Transverse colon (tissue), 4 donors: ENCODE measurements at regions not wholly inside any gene's neighbourhood (a gene's known extent, or its start where the extent isn't known, plus 50 kb on each side); places are given as distances from the start of the nearest gene placed in this dataset.

Experiments used
- DNase-seq: peaks from one replicate; pipeline ENCODE4 v3.0.0-alpha.2; 2019
- H3K27ac ChIP-seq, 4 donors: fragments of 200-600 bp; sonication (generic); 2 replicates each; pipeline ENCODE4 v1.5.1; 2016 to 2018; ENCODE audit warnings: inconsistent platforms in 4 of 4
- H3K27me3 ChIP-seq: fragments of 200-600 bp; sonication (generic); 2 replicates; pipeline ENCODE4 v1.5.1; 2017; ENCODE audit warnings: inconsistent platforms
- H3K36me3 ChIP-seq, 4 donors: fragments of 200-600 bp; sonication (generic); 2 replicates each; pipeline ENCODE4 v1.5.1; 2017 to 2019; ENCODE audit warnings: inconsistent platforms in 4 of 4
- H3K4me1 ChIP-seq, 4 donors: fragments of 200-600 bp; sonication (generic); 2 replicates each; pipeline ENCODE4 v1.5.1; 2017 to 2020; ENCODE audit warnings: inconsistent platforms in 4 of 4
- H3K4me3 ChIP-seq, 4 donors: fragments of 200-600 bp; sonication (generic); 1 replicate in 1 of 4; 2 replicates in 3 of 4; pipeline versions ENCODE4 v1.5.1 to v1.6.1; 2017 to 2019; ENCODE audit warnings: inconsistent platforms in 4 of 4
- H3K9me3 ChIP-seq, 2 donors: fragments of 200-600 bp; sonication (generic); 2 replicates each; pipeline ENCODE4 v1.5.1; 2017 to 2019; ENCODE audit warnings: inconsistent platforms in 2 of 2
- CTCF ChIP-seq, 5 experiments: fragments of 200-600 bp in 3 of 5; fragments of 450-650 bp in 2 of 5; sonication (generic) in 3 of 5; IDR thresholded peaks; 1 replicate in 2 of 5; 2 replicates in 3 of 5; pipeline ENCODE4 v1.5.1; 2016 to 2017; ENCODE audit warnings: antibody characterized with exemption in 5 of 5, inconsistent platforms in 3 of 5, mild to moderate bottlenecking in 2 of 5, moderate library complexity in 1 of 5
- EP300 ChIP-seq: sonication (generic); formaldehyde crosslinking; IDR thresholded peaks from one replicate; pipeline ENCODE4 v1.6.1; 2017; ENCODE audit warnings: antibody characterized with exemption, low read depth
- POLR2A ChIP-seq: fragments of 450-650 bp; IDR thresholded peaks from one replicate; pipeline ENCODE4 v1.6.1; 2016; ENCODE audit warnings: antibody characterized with exemption, mild to moderate bottlenecking, moderate library complexity
- POLR2AphosphoS5 ChIP-seq, 3 donors: sonication (generic); formaldehyde crosslinking; IDR thresholded peaks; one replicate each; pipeline ENCODE4 v1.6.1; 2016; ENCODE audit warnings: antibody characterized with exemption in 3 of 3
- WGBS, 2 donors: methylation state at CpG; one replicate each; pipeline ENCODE4 v1.1.5; 2018; ENCODE audit warnings: low coverage in 1 of 2; 5-methylcytosine and 5-hydroxymethylcytosine counted together
- in situ Hi-C, 4 donors: fragments of 200-750 bp; cut with MboI; loops; one replicate each; pipeline versions ENCODE4 v1.15.0 to v1.15.1; 2017; ENCODE audit warnings: low sequenced_read_pairs in 3 of 4, low pct_ligation_motif_present in 1 of 4, low pct_unique_long_range_greater_than_20kb in 1 of 4
- intact Hi-C: fragments of 100-400 bp; cut with DNase I; formaldehyde crosslinking; loops from one replicate; pipeline ENCODE4 v1.15.1; 2023; ENCODE audit warnings: low total_unique reads

- TF ChIP-seq CTCF (IDR thresholded peaks at IDR 0.05) = no peak
- TF ChIP-seq POLR2AphosphoS5 (IDR thresholded peaks at IDR 0.05) = no peak
- TF ChIP-seq EP300 = no peak
- in situ Hi-C loops = no loop called here
Observed at GRCh38 chr14:45362505-45362904, 109.5 kb upstream of the MIS18BP1 start.

GRCh38 chr14:45361727-45362126 is 108.7 kb upstream of the MIS18BP1 start:
- TF ChIP-seq CTCF (IDR thresholded peaks at IDR 0.05) (no peak), POLR2AphosphoS5 (IDR thresholded peaks at IDR 0.05) (no peak)
- 75% methylated on average over 2 of the region's 2 CpGs for WGBS, 2 donors
- Histone ChIP-seq H3K4me3 (no peak overlapping the region), H3K4me1 (no peaks in the 10 kb centered on the region), H3K27me3 (no peaks in the 10 kb centered on the region), H3K36me3 (no peaks in the 10 kb centered on the region), H3K27ac (no peak overlapping the region), H3K9me3 (no peaks in the 10 kb centered on the region)
- in situ Hi-C loops (no loop called here), intact Hi-C loops (no loop called here)
- no peak for DNase-seq

More at GRCh38 chr14:45362505-45362904, 109.5 kb upstream of the MIS18BP1 start:
- H3K36me3 ChIP-seq = no peaks in the 10 kb centered on the region
- WGBS, 2 donors = 48 to 64% methylated on average over 1 of the region's 1 CpG
- H3K9me3 ChIP-seq = no peaks in the 10 kb centered on the region
- H3K4me1 ChIP-seq = no peaks in the 10 kb centered on the region
- H3K27me3 ChIP-seq = no peaks in the 10 kb centered on the region
- no peak overlapping the region for H3K27ac ChIP-seq
- DNase-seq = no peak
- H3K4me3 ChIP-seq = no peak overlapping the region
- intact Hi-C loops = no loop called here

- no peak overlapping the region for H3K27ac ChIP-seq
- H3K36me3 ChIP-seq = no peaks in the 10 kb centered on the region
- no peaks in the 10 kb centered on the region for H3K9me3 ChIP-seq
- no peak for DNase-seq
- intact Hi-C loops (no loop called here), in situ Hi-C loops (no loop called here)
- no peaks in the 10 kb centered on the region for H3K27me3 ChIP-seq
- H3K4me1 ChIP-seq = no peaks in the 10 kb centered on the region
- WGBS, 2 donors = 74 to 81% methylated on average over 3 of the region's 3 CpGs
- H3K4me3 ChIP-seq = no peak overlapping the region
- no peak for TF ChIP-seq CTCF (IDR thresholded peaks at IDR 0.05)
- TF ChIP-seq POLR2A = no peak
- TF ChIP-seq POLR2AphosphoS5 (IDR thresholded peaks at IDR 0.05) = no peak
- TF ChIP-seq EP300 = no peak
Observed at GRCh38 chr14:45359746-45360145, 106.7 kb upstream of the MIS18BP1 start.

GRCh38 chr14:45332360-45332988 is 79.5 kb upstream of the MIS18BP1 start:
- WGBS, 2 donors = 64 to 71% methylated on average over 1 to 4 of the region's 4 CpGs
- H3K4me1 ChIP-seq = no peaks in the 10 kb centered on the region
- peaks cover 0 to 8% of the 10 kb centered on the region in 2 donors for H3K9me3 ChIP-seq
- no peak overlapping the region for H3K4me3 ChIP-seq
- TF ChIP-seq CTCF (IDR thresholded peaks at IDR 0.05) = no peak
- no peak for TF ChIP-seq EP300
- no peak for TF ChIP-seq POLR2AphosphoS5 (IDR thresholded peaks at IDR 0.05)
- no peak for TF ChIP-seq POLR2A
- H3K27ac ChIP-seq = no peak overlapping the region
- H3K36me3 ChIP-seq = no peaks in the 10 kb centered on the region
- no peak for DNase-seq
- H3K27me3 ChIP-seq = no peaks in the 10 kb centered on the region
- in situ Hi-C loops = no loop called here
- intact Hi-C loops = no loop called here
